Ovary (tissue), 3 donors: ENCODE measurements at regions not wholly inside any gene's neighbourhood (a gene's known extent, or its start where the extent isn't known, plus 50 kb on each side); places are given as distances from the start of the nearest gene placed in this dataset.

Experiments used
- CTCF ChIP-seq, 3 donors: fragments of 450-650 bp in 2 of 3; fragments of 200-600 bp in 1 of 3; IDR thresholded peaks; one replicate each; pipeline versions ENCODE4 v1.5.1 to v1.8.0; 2016 to 2022; ENCODE audit warnings: antibody characterized with exemption in 3 of 3, mild to moderate bottlenecking in 1 of 3
- EP300 ChIP-seq: sonication (generic); formaldehyde crosslinking; IDR thresholded peaks from one replicate; pipeline ENCODE4 v1.6.1; 2017; ENCODE audit warnings: antibody characterized with exemption
- POLR2A ChIP-seq: fragments of 450-650 bp; IDR thresholded peaks from one replicate; pipeline ENCODE4 v1.6.1; 2017; ENCODE audit warnings: antibody characterized with exemption, mild to moderate bottlenecking, moderate library complexity
- donor health status: DM: no; HTN: no; CAD: no.

GRCh38 chr12:20134652-20135051 lies 233.7 kb upstream of the PDE3A start:
- TF ChIP-seq EP300 (no peak), POLR2A (no peak), CTCF (IDR thresholded peaks at IDR 0.05) (no peak)
